ELR (cell line): ENCODE measurements at regions not wholly inside any gene's neighbourhood (a gene's known extent, or its start where the extent isn't known, plus 50 kb on each side); places are given as distances from the start of the nearest gene placed in this dataset.
A peak's percentile ranks its signal among the peaks of the same experiment; 100 is the strongest.
"Not testable (repeated sequence)": the region's sequence is repeated elsewhere in the genome, so short reads cannot be mapped to it uniquely, and the experiment has no call there.

Experiments used
- DNase-seq: peaks from one replicate; pipeline ENCODE4 v3.0.0-alpha.2; 2015; ENCODE audit warnings: low read depth

DNA sequence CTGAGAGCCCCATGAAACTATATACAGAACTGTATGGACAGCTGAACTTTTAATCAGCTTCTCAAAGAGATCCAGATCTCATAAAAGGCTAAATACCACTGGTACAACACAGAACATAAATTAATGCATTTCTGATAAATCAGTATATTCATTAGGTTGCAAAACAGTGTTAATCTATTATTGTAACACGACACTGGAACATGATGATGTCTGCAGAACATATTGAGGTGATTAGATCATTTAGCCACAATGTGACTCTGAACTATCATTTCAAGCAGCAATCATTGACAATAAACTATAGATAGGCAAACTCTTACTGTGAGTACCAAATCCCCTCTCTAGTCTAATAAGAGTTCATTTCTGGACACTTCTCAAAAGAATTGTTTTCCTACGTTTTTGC, 50.3 kb downstream of the GASK1B start:
- no peak for DNase-seq

DNA sequence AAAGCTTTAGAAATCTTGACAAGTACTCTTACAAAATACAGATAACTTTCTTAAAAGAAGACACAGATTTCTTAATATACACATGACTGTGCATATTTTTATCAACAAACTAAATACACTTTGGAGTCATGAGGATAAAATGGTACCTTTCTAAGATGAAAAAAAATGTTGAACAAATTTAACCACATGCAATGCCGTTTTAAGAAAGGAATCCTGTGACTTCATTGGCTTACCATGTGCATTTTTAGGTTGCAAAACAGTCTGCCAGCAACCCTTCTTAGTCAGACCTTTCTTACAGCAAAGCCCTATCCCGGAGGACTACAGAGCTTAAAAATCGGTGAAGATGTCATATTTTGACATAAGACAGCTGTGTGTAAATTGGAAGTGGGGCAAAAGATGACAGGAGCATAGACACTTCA, 51.7 kb downstream of the GASK1B start:
- peak; percentile 58 for DNase-seq

DNA sequence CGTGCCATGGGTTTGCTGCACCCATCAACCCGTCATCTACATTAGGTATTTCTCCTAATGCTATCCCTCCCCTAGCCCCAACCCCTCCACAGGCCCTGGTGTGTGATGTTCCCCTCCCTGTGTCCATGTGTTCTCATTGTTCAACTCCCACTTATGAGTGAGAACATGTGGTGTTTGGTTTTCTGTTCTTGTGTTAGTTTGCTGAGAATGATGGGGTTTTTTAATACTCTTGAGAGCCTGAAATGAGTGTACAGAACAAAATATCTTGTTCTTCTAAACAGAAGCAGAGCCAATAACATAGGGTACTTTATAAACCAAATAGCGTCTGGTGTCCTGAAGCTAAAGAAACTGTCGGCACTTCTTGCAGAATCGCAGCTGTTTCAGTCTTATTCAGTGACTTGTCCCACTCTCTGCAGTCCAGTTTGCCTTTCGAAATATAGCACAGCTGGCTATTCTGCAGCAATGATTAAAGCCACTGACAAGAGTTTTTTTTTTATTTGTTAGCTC, 52.1 kb downstream of the GASK1B start:
- DNase-seq, result peak; percentile 3

DNA sequence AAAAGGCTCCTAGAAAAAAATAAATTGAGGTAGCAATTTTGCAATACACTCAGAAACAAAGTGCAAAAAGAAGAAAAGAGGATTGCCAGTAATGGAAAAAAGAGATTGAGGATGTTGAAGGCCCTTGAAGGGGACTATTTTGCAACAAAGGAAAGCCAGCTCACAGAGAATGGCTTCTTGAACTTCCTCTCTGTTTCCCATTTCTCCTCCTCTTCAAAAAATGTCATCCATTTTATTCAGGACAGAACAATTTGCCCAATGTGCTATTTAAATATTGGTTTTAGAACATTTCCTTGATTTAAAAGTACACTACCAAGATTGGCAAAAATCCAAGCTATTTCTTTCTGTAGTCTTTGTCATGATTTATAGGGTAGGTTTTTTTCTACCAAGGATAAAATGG, 60.2 kb downstream of the GASK1B start:
- no peak for DNase-seq

DNA sequence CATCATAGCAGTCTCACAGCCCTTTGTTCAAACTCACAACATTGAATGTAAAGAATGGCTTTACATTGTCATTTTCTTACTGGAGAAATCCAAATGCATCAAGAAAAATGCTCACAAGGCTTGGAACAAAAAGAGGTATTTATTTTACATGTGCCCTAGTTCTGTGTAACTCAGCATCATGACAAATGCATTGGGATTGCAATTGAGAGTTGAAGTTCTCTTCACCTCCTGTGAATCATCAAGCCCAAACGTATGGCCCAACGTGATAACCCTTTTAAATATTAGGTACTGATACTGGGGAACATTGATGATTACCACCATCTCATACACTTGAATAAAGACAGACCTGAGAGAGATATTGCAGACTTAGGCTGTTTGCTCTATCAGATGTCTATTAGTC, 61.6 kb downstream of the GASK1B start:
- DNase-seq, result peak; percentile 8

DNA sequence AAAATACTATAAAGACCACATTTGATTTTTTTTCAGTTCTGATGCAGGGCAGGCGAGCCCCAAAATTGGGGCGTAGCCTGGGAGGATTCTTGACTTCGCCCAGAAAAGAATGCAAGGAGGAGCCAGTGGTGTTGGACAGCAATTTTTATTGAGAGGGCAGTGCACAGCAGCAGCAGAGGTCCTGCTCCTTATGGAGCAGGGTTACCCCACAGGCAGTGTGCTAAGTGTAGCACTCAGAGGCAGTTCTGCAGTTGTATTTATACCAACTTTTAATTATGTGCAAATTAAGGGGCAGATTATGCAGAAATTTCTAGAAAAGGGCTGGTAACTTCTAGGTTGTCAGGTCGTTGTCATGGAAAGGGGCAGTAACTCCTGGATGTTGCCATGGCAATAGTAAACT, 69.9 kb downstream of the GASK1B start:
- no peak for DNase-seq

DNA sequence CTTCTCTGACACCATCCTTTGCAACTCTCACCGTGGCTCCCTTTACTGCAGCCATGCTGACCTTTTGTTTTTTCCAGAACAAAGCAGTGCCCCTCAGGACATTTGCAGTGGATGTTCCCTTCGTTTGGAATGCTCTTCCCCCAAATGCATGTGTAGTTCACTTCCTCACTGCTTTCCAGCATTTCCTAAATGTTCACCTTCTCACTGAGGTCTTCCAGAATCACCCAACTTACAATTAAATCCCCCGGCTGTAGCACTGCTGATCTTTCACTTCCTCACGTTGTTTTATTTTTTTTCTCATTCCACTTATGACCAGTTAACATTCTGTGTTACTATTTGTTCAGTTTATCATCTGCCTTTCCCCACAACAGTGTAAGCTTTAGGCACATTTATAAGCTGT, 73.1 kb downstream of the GASK1B start:
- DNase-seq, result no peak

DNA sequence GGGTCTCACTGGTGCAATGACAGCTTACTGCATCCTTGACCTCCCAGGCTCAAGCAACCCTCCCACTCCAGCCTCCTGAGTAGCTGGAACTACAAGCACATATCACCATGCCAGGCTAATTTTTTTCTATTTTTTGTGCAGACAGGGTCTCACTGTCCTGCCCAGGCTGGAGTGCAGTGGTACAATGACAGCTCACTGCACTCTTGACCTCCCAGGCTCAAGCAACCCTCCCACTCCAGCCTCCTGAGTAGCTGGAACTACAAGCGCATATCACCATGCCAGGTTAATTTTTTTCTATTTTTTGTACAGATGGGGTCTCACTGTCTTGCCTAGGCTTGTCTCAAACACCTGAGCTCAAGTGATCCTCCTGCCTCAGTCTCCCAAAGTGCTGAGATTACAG, 74.0 kb downstream of the GASK1B start:
- no peak for DNase-seq

DNA sequence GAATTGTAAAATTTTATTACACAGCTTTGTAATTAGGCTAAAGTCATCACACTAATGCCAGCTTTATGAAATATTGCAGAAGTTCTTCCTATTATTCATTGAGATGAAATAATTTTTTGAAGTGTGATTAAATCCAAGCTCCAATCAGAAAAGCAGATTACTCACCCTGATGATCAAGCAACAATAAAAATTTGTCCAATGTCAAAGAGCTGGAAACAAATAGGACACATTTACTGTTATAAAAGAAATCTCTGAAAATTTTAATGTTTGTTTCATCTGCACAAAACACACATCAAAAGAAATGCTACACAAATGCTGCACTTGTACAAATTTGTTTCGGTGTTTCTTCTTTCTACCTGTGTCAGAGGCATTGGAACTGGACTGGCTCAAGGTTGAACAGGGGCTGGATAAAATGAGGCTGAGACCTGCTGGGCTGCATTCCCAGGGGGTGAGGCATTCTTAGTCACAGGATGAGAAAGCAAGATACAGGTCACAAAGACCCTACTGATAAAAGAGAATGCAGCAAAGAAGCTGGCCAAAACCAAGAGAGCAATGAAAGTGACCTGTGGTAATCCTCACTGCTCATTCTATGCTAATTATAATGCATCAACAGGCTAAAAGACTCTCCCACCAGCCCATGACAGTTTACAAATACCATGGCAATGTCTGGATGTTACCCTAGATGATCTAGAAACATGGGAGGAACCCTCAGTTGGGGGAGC, 78.3 kb downstream of the GASK1B start:
- DNase-seq, result peak; percentile 79

DNA sequence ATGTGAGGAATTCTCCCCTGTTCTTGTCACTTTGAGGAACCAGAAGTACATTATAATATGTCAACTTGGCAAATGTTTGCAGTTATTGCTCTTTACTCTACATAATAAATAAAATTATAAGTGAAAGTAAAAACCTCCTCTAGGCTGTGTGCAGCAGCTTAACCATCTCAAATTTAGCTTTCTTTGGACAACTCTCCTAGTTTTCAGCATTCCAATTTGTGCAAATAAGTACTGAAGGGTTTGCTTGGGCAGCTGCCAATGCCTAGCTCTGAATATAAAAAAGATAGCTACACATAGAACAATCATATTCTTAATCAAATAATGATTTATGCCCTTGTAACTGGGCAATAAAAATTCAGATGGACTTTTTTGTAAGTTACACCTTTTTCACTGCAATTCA, 82.5 kb downstream of the GASK1B start:
- DNase-seq, result no peak

DNA sequence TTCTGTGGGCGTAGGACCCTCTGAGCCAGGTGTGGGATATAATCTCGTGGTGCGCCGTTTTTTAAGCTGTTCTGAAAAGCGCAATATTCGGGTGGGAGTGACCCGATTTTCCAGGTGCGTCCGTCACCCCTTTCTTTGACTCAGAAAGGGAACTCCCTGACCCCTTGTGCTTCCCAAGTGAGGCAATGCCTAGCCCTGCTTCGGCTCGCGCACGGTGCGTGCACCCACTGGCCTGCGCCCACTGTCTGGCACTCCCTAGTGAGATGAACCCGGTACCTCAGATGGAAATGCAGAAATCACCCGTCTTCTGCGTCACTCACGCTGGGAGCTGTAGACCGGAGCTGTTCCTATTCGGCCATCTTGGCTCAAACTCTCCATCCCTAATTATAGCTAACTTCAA, 82.9 kb downstream of the GASK1B start:
- DNase-seq, result not testable (repeated sequence)

DNA sequence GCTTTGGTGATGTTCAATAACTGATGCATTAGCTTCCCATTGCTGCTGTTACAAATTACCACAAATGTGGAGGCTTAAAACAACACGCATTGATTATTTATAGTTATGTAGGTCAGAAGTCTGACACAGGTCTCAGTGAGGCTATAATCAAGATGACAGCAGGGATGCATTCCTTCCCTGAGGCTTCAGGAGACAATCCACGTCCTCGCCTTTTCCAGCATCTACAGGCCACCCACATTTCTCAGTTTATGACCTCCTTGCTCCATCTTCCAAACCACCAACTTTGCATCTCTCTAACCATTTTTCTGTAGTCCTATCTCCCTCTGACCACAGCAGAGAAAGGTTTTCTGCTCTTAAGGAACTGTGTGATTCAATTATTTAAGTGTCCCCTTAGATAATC, 92.5 kb downstream of the GASK1B start:
- no peak for DNase-seq

DNA sequence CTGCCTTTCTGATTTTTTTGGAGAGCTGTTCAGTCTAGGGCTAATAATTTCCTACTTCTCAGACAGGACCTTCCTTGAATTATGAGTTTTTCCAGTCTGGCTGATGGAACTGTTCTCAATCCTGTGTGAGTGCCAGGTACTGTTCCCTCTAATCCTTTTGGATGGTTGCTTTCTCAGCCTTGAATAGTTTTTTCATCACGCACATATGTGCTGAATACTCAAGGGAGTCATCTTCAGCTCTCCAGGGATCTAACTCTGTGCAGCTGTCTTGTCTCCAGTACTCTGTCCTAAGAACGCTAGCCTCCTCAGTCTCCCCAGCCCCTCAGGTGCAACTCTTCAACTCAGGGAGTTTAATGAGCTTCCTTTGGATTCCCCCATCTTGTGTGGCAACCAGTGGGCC, 93.2 kb downstream of the GASK1B start:
- no peak for DNase-seq

DNA sequence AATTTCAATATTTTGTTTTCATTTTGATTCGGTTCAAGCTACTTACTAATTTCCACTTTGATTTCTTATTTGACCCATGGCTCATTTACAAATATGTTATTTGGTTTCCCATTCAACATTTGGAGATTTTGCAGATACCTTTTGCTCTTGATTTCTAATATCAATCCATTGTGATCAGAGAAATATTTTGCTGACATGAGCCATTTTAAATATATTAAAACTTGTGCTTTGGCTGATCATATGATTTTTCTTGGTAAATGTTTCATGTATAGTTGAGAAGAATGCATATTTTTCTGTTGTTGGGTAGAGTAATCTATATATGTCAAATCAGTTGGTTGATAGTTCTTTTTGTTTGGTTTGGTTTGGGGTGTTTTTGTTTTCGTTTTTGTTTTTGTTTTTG, 95.0 kb downstream of the GASK1B start:
- no peak for DNase-seq

DNA sequence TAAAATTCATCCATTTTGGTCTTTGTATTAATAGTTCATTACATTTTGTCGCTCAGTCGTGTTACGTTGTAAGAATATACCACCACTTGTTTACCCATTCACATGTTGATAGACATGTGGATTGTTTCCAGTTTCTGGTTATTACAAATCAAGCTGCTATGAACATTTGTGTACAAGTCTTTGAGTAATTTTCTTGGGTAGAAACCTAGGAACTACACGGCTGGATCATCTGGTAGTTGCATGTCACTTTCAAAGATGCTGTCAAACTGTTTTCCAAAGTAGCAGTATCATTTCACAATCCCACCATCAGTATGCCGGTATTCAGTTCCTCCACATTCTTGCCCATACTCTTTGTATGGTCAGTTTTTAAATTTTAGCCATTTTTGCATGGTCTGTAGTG, 98.0 kb downstream of the GASK1B start:
- no peak for DNase-seq

DNA sequence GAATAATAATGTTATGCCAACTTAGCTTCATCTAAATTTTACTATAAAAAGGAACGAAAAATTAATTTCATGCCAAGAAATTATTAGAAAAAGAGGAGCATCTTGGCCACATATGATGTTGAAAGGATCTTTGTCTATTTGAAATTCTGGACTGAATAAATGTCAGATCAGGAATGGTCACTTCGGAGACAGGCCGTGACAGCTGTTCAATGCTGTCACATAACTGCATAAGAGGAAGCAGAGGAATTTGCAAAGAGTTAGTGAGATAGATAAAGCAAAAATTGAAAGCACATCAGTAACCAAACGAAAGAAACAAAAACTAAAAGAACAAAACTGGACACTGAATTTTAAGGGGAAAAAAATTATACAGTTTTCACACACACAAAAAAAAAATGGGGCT, 100.9 kb downstream of the GASK1B start:
- no peak for DNase-seq

DNA sequence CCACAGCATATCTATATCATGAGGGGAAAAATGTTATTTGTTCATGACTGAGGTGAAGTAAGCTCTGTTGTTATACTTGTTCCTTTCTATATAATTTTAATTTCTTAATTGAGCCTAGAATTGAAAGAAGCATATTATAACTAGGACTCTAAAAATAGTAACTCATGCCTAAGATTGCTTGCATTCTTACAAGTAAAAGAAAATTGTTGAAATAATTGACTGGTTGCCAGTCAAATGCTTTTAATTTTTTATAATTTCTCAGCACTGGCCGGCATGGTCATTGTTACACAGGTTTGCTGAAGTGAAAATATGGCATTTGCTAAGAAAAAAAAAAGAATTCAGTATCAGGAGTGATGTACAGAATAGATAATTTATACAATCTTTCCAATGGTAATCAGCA, 104.8 kb downstream of the GASK1B start:
- no peak for DNase-seq

DNA sequence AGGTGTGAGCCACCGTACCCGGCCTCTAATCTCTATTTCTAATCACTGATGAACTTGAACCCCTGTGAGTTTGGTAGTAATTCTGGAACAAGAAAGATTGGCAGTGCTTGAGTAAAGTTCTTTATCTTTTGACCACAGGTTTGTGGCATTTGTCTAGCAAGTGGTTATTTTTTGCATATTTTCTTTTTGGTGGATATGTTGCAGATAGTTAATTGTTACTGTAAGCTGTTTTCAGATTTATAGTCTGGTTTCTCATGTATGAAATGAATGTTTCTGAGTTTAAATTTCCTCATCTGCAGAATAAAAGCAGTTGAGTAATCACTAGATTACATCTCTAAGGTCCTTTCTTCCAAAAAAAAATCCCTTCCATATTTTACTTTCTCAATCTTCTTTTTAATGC, 105.2 kb downstream of the GASK1B start:
- DNase-seq, result no peak

DNA sequence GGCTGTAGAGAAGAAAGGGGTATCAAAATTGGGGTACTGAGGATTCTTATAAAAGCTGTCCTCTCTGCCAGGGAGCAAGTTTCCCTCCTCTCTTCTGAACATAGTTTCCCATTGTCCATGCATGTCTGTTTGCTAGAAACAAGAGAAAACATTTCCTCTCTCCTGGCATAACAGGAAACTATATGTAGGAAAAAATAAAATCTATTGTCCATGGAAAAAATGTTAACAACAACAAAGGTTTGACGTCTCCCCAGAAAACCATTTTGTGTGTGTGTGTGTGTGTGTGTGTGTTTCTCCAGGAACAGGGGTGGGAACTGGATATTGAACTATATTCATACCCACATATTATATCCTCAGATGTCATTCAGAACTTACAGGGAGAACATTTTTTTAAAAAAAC, 107.2 kb downstream of the GASK1B start:
- DNase-seq, result no peak

DNA sequence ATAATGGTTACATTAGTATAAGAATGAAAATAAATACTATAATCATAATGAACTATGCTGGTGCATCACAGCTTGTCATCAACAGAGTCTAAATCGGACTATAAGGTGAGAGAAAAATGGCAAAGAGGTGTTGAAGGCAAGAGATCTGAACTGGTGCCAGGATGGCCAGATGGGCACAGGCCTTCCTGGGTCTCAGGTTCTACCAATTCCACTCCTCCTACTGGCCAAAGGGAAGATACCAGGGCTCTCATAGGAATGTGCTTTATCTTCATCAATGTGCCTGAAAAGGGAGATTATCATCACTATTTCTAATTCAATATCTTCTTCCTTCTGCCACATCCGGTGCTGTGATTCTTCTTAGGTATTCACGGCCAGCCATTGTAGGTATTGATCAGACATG, 107.6 kb downstream of the GASK1B start:
- peak; percentile 15 for DNase-seq

DNA sequence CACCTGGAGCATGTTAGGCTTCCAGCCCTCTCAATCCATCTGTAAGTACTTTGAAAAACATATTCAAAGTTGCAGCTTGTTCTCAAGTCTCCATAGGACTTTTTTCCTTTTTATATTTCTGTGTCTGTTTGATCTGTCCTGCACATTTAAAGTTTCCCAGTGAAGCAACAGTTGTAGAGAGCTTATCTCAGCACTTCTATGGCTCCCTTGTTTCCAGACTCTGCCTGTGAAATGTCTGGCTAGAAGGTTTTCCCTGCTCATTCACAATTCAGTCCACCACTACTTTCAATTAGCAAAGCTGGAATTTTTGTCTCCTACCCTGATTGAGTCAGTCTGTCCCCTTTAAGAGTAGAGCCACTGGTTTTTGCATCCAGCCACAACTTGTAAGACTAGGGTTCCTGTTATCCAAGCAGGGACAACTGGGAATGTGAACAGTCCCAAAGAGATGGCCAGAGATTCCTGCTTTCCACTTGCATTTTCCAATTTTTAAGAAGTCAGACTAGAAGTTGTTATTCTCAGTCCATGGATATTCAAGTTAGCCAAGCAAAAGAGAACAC, 116.1 kb downstream of the GASK1B start:
- DNase-seq, result no peak

DNA sequence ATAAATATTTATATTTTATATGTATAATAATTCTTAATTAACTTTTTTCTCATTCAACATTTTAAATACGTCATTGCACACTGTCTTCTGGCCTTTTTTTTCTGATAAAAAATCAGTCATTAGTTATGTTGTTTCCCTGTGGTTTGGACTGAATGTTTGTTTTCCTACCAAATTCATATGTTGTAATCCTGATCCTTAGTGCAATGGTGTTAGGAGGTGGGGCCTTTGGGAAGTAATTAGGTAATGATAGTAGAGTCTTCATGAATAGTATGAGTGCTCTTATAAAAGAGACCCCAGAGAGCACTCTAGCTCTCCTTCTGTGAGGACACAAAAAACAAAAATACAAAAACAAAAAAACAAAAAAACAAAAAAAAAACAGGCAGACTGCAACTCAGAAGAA, 117.2 kb downstream of the GASK1B start:
- DNase-seq, result no peak

DNA sequence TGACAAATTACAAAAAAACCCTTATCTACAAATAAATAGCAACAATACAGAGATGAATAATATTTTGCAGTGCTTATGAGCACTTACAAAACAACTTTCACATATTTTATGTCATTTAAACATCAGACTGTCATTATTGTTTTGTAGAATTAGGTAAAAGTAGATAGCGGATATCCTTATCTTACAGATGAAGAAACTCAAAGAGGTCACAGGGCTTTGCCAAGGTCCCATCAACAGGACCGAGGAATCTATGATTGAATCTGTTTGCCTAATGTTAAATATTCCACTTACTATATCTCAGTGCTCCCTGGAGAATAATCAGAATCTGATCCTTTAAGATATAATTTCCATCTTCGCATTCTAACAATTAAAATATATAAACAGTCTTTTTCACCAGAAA, 119.0 kb downstream of the GASK1B start:
- DNase-seq, result no peak

DNA sequence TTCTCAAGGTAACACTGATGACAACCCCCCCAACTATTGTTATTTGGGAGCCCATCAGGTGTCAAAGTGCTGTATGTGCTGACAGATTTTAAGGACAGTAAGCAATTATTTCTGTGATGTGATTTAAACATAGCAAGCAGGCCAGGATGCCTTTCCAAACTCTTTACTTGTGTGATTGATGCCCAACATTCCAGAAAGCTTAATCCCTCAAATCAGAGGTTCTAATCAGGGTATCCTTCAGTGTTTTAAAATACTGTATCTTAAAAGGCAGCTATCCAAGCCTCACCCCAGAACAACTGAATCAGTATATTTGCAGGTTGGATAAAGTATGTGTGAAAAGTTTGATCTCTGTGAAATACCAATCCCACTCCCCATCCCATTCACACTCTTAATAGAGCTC, 119.7 kb downstream of the GASK1B start:
- DNase-seq, result no peak
